Panc1 (cell line): ENCODE measurements at regions not wholly inside any gene's neighbourhood (a gene's known extent, or its start where the extent isn't known, plus 50 kb on each side); places are given as distances from the start of the nearest gene placed in this dataset.

ENCODE experiments used
- ATAC-seq: fragments of 200-7000 bp; cut with Tn5 transposase; 2 replicates; pipeline ENCODE4 v1.9.1; 2020; ENCODE audit warnings: mild to moderate bottlenecking, moderate library complexity
- BruUV-seq: library from RNA; stranded (reverse); fragments of 400-500 nt; replicated peaks from 2 replicates; lab custom pipeline; 2021; lab: Mats Ljungman, UMichigan
- CTCF ChIA-PET: fragments of 300-600 bp; sonication (Branson Sonifier 250); formaldehyde crosslinking; loops from one replicate; lab custom pipeline; 2022; ENCODE audit warnings: antibody characterized with exemption; lab: Charles Lee
- POLR2A ChIA-PET: fragments of 300-600 bp; sonication (Branson Sonifier 250); formaldehyde crosslinking; loops from one replicate; lab custom pipeline; 2022; ENCODE audit warnings: antibody characterized with exemption; lab: Charles Lee
- DNase-seq: peaks from one replicate; pipeline ENCODE4 v3.0.0-alpha.2; 2010; ENCODE audit warnings: low read depth, low spot score
- H3K27ac ChIP-seq: 2 replicates; pipeline ENCODE4 v1.5.1; 2011; ENCODE audit warnings: mild to moderate bottlenecking, low read length, inconsistent platforms
- H3K27me3 ChIP-seq: fragments of 200-500 bp; sonication (Bioruptor generic); 2 replicates; pipeline ENCODE4 v1.6.0; 2014; ENCODE audit warnings: low read length, inconsistent platforms; ENCODE audit not compliant: control insufficient read depth, insufficient read depth
- H3K36me3 ChIP-seq: fragments of 200-500 bp; sonication (Bioruptor generic); 2 replicates; pipeline ENCODE4 v1.5.1; 2014; ENCODE audit warnings: inconsistent platforms, mild to moderate bottlenecking, low read length, moderate library complexity; ENCODE audit not compliant: control insufficient read depth, insufficient read depth
- H3K4me1 ChIP-seq: 2 replicates; pipeline ENCODE4 v1.5.1; 2011; ENCODE audit warnings: inconsistent platforms, mild to moderate bottlenecking, low read length, moderate library complexity; ENCODE audit not compliant: control insufficient read depth, insufficient read depth
- H3K4me3 ChIP-seq, 2 experiments: 2 replicates each; pipeline ENCODE4 v1.5.1; 2011 to 2012; ENCODE audit warnings: low read depth in 2 of 2, low read length in 2 of 2, mild to moderate bottlenecking in 2 of 2, inconsistent platforms in 1 of 2, moderate library complexity in 1 of 2
- H3K9me3 ChIP-seq: fragments of 200-500 bp; sonication (Bioruptor generic); 2 replicates; pipeline ENCODE4 v1.5.1; 2014; ENCODE audit warnings: low read depth, mild to moderate bottlenecking, inconsistent platforms, low read length, moderate library complexity; ENCODE audit not compliant: control insufficient read depth, insufficient read depth
- CTCF ChIP-seq: fragments of 450-650 bp; IDR thresholded peaks from 2 replicates; pipeline ENCODE4 v1.5.1; 2017; ENCODE audit warnings: mild to moderate bottlenecking
- POLR2AphosphoS5 ChIP-seq: IDR thresholded peaks from 2 replicates; pipeline ENCODE4 v1.6.1; 2012; ENCODE audit warnings: mild to moderate bottlenecking, low read depth, low read length, moderate library complexity
- SIN3A ChIP-seq: IDR thresholded peaks from 2 replicates; pipeline ENCODE4 v1.6.1; 2012; ENCODE audit warnings: low read depth, mild to moderate bottlenecking, low read length, moderate library complexity, borderline replicate concordance; ENCODE audit not compliant: insufficient read depth
- TCF7L2 ChIP-seq: IDR thresholded peaks from 2 replicates; pipeline ENCODE4 v1.6.1; 2011; ENCODE audit warnings: mild to moderate bottlenecking, low read depth, low read length, inconsistent platforms
- in situ Hi-C: cut with HindIII; loops from 2 replicates; pipeline ENCODE4 v1.10.0; 2016; ENCODE audit warnings: low sequenced_read_pairs, low pct_unique_long_range_greater_than_20kb
- intact Hi-C: fragments of 100-400 bp; cut with micrococcal nuclease; formaldehyde crosslinking; loops from one replicate; pipeline ENCODE4 v1.10.0; 2022; ENCODE audit not compliant: unreplicated experiment
- TF ChIP-seq, protein P1 (sequence below), 2 experiments: IDR thresholded peaks; 2 replicates each; pipeline ENCODE4 v1.6.1; 2011 to 2012; ENCODE audit warnings: low read depth in 2 of 2, control low read depth in 1 of 2, low read length in 1 of 2, mild to moderate bottlenecking in 1 of 2, moderate library complexity in 1 of 2; ENCODE audit not compliant: insufficient read depth in 1 of 2

- Histone ChIP-seq H3K9me3 (no peaks in the 10 kb centered on the region), H3K27me3 (no peaks in the 10 kb centered on the region), H3K4me1 (no peaks in the 10 kb centered on the region), H3K36me3 (no peaks in the 10 kb centered on the region), H3K4me3 (no peak overlapping the region), H3K27ac (no peak overlapping the region)
- TF ChIP-seq, protein P1, sequence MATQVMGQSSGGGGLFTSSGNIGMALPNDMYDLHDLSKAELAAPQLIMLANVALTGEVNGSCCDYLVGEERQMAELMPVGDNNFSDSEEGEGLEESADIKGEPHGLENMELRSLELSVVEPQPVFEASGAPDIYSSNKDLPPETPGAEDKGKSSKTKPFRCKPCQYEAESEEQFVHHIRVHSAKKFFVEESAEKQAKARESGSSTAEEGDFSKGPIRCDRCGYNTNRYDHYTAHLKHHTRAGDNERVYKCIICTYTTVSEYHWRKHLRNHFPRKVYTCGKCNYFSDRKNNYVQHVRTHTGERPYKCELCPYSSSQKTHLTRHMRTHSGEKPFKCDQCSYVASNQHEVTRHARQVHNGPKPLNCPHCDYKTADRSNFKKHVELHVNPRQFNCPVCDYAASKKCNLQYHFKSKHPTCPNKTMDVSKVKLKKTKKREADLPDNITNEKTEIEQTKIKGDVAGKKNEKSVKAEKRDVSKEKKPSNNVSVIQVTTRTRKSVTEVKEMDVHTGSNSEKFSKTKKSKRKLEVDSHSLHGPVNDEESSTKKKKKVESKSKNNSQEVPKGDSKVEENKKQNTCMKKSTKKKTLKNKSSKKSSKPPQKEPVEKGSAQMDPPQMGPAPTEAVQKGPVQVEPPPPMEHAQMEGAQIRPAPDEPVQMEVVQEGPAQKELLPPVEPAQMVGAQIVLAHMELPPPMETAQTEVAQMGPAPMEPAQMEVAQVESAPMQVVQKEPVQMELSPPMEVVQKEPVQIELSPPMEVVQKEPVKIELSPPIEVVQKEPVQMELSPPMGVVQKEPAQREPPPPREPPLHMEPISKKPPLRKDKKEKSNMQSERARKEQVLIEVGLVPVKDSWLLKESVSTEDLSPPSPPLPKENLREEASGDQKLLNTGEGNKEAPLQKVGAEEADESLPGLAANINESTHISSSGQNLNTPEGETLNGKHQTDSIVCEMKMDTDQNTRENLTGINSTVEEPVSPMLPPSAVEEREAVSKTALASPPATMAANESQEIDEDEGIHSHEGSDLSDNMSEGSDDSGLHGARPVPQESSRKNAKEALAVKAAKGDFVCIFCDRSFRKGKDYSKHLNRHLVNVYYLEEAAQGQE (IDR thresholded peaks at IDR 0.05; ENCODE audit: insufficient read depth in 1 of 2, low read depth in 2 of 2, low read length in 1 of 2): no peak
- TF ChIP-seq CTCF: no peak
- in situ Hi-C loops: no loop called here
- intact Hi-C loops: no loop called here
- DNase-seq (no peak), ATAC-seq (no peak)
- ChIA-PET CTCF (no interaction called here), POLR2A (no interaction called here)
- no TSS peak for BruUV-seq
Observed at GRCh38 chr6:118719351-118720124, 68.1 kb upstream of the CEP85L start.

- intact Hi-C loops (no loop called here), in situ Hi-C loops (no loop called here)
- no TSS peak for BruUV-seq
- TF ChIP-seq CTCF (no peak), SIN3A (no peak), TCF7L2 (no peak), POLR2AphosphoS5 (no peak)
- TF ChIP-seq, protein P1 (IDR thresholded peaks at IDR 0.05; ENCODE audit: insufficient read depth in 1 of 2, low read depth in 2 of 2, low read length in 1 of 2): no peak
- ChIA-PET POLR2A (no interaction called here), CTCF (no interaction called here)
- Histone ChIP-seq H3K27me3 (no peaks in the 10 kb centered on the region), H3K36me3 (no peaks in the 10 kb centered on the region), H3K9me3 (no peaks in the 10 kb centered on the region), H3K4me1 (no peaks in the 10 kb centered on the region), H3K4me3 (no peak overlapping the region), H3K27ac (no peak overlapping the region)
- no peak for DNase-seq
- ATAC-seq: no peak
Observed at GRCh38 chr6:118718903-118719302, 67.5 kb upstream of the CEP85L start.
